NCI-H446 (cell line): ENCODE measurements at regions not wholly inside any gene's neighbourhood (a gene's known extent, or its start where the extent isn't known, plus 50 kb on each side); places are given as distances from the start of the nearest gene placed in this dataset.

ENCODE experiments used
- DNase-seq, 2 experiments: peaks; one replicate each; lab custom pipeline; 2025; lab: John Stamatoyannopoulos, UW

GRCh38 chr1:47574451-47575165 is 136.8 kb downstream of the FOXD2 start:
- no peak for DNase-seq

- DNase-seq = no peak
Observed at GRCh38 chr1:47575855-47576757, 138.3 kb downstream of the FOXD2 start.

GRCh38 chr1:47576758-47577115 is 138.9 kb downstream of the FOXD2 start:
- DNase-seq = no peak

- DNase-seq = no peak
Observed at GRCh38 chr1:47577303-47578025, 139.6 kb downstream of the FOXD2 start.

GRCh38 chr1:47578026-47578720 is 140.3 kb downstream of the FOXD2 start:
- DNase-seq = no peak

- DNase-seq = no peak
Observed at GRCh38 chr1:47578721-47579419, 141.0 kb downstream of the FOXD2 start.

- no peak for DNase-seq
Observed at GRCh38 chr1:47579809-47580208, 142.0 kb downstream of the FOXD2 start.

- DNase-seq = no peak
Observed at GRCh38 chr1:47580451-47580995, 142.7 kb downstream of the FOXD2 start.

- DNase-seq = no peak
Observed at GRCh38 chr1:47582891-47583608, 145.2 kb downstream of the FOXD2 start.

- DNase-seq = no peak
Observed at GRCh38 chr1:47584249-47584648, 146.4 kb downstream of the FOXD2 start.

GRCh38 chr1:47585141-47585902 is 147.5 kb downstream of the FOXD2 start:
- no peak for DNase-seq

GRCh38 chr1:47587891-47588582 is 150.2 kb downstream of the FOXD2 start:
- DNase-seq = no peak

- DNase-seq = no peak
Observed at GRCh38 chr1:47590523-47591225, 152.8 kb downstream of the FOXD2 start.

GRCh38 chr1:47591801-47592200 is 154.0 kb downstream of the FOXD2 start:
- DNase-seq = no peak

- DNase-seq = no peak
Observed at GRCh38 chr1:47592296-47593012, 154.6 kb downstream of the FOXD2 start.

- DNase-seq = no peak
Observed at GRCh38 chr1:47593013-47593568, 155.2 kb downstream of the FOXD2 start.

- no peak for DNase-seq
Observed at GRCh38 chr1:47593598-47594285, 155.9 kb downstream of the FOXD2 start.
